Hindlimb muscle (tissue), 1 donor: ENCODE measurements at regions not wholly inside any gene's neighbourhood (a gene's known extent, or its start where the extent isn't known, plus 50 kb on each side); places are given as distances from the start of the nearest gene placed in this dataset.
A peak's percentile ranks its signal among the peaks of the same experiment; 100 is the strongest.
"Not testable (repeated sequence)": the region's sequence is repeated elsewhere in the genome, so short reads cannot be mapped to it uniquely, and the experiment has no call there.

Experiments used
- DNase-seq: peaks from one replicate; pipeline ENCODE4 v3.0.0-alpha.2; 2013

GRCh38 chr3:124322309-124322880 lies 330.5 kb upstream of the ROPN1 start:
- no peak for DNase-seq

- DNase-seq = no peak
These were observed 331.0 kb upstream of the ROPN1 start for GRCh38 chr3:124322966-124323365.

- DNase-seq = no peak
These were observed 333.3 kb upstream of the ROPN1 start for GRCh38 chr3:124325248-124325647.

- DNase-seq = no peak
These were observed 337.8 kb upstream of the ROPN1 start for GRCh38 chr3:124329723-124330122.

- DNase-seq = no peak
These were observed 342.2 kb upstream of the ROPN1 start for GRCh38 chr3:124333931-124334640.

- no peak for DNase-seq
These were observed 344.2 kb upstream of the ROPN1 start for GRCh38 chr3:124336067-124336656.

GRCh38 chr3:124345845-124346244 lies 353.9 kb upstream of the ROPN1 start:
- no peak for DNase-seq

- DNase-seq = no peak
These were observed 354.6 kb upstream of the ROPN1 start for GRCh38 chr3:124346487-124346886.

GRCh38 chr3:124347418-124347817 lies 355.5 kb upstream of the ROPN1 start:
- no peak for DNase-seq

- not testable (repeated sequence) for DNase-seq
These were observed 356.6 kb upstream of the ROPN1 start for GRCh38 chr3:124348555-124348954.

- DNase-seq = peak; percentile 18
These were observed 359.7 kb upstream of the ROPN1 start for GRCh38 chr3:124351430-124352148.

GRCh38 chr3:124352149-124352539 lies 360.2 kb upstream of the ROPN1 start:
- no peak for DNase-seq

GRCh38 chr3:124353691-124354090 lies 361.8 kb upstream of the ROPN1 start:
- no peak for DNase-seq

GRCh38 chr3:124354150-124354549 lies 362.2 kb upstream of the ROPN1 start:
- no peak for DNase-seq

- no peak for DNase-seq
These were observed 366.2 kb upstream of the ROPN1 start for GRCh38 chr3:124358156-124358555.

GRCh38 chr3:124360155-124360554 lies 368.2 kb upstream of the ROPN1 start:
- peak; percentile 29 for DNase-seq

- DNase-seq = no peak
These were observed 368.6 kb upstream of the ROPN1 start for GRCh38 chr3:124360563-124360962.

- DNase-seq = no peak
These were observed 368.7 kb upstream of the UMPS start for GRCh38 chr3:124361566-124361965.

- no peak for DNase-seq
These were observed 367.8 kb upstream of the UMPS start for GRCh38 chr3:124362455-124362854.

- no peak for DNase-seq
These were observed 366.8 kb upstream of the UMPS start for GRCh38 chr3:124363476-124363875.

- no peak for DNase-seq
These were observed 365.8 kb upstream of the UMPS start for GRCh38 chr3:124364317-124365020.

GRCh38 chr3:124366655-124367054 lies 363.6 kb upstream of the UMPS start:
- DNase-seq = not testable (repeated sequence)

- no peak for DNase-seq
These were observed 357.5 kb upstream of the UMPS start for GRCh38 chr3:124372775-124373174.
